Activated naive CD8-positive, alpha-beta T cell treated with anti-CD3 and anti-CD28 coated beads, Interleukin-2, amount 50 U/mL, for 24 hours (primary cell): ENCODE measurements at regions not wholly inside any gene's neighbourhood (a gene's known extent, or its start where the extent isn't known, plus 50 kb on each side); places are given as distances from the start of the nearest gene placed in this dataset.
A peak's percentile ranks its signal among the peaks of the same experiment; 100 is the strongest.
"Not testable (repeated sequence)": the region's sequence is repeated elsewhere in the genome, so short reads cannot be mapped to it uniquely, and the experiment has no call there.

Experiments
- ATAC-seq: fragments of 150-1000 bp; cut with Tn5 transposase; one replicate; pipeline ENCODE4 v1.10.0; 2021
- DNase-seq: peaks from one replicate; pipeline ENCODE4 v3.0.0; 2021
- H3K27ac Mint-ChIP-seq: one replicate; pipeline ENCODE4 v1.8.0; 2021; ENCODE audit warnings: mild to moderate bottlenecking, mixed read lengths
- H3K27me3 Mint-ChIP-seq: one replicate; pipeline ENCODE4 v1.8.0; 2021; ENCODE audit warnings: mixed read lengths
- H3K36me3 Mint-ChIP-seq: one replicate; pipeline ENCODE4 v1.8.0; 2021; ENCODE audit warnings: low read depth, mixed read lengths
- H3K4me1 Mint-ChIP-seq: one replicate; pipeline ENCODE4 v1.8.0; 2021; ENCODE audit warnings: mixed read lengths
- H3K4me3 Mint-ChIP-seq: one replicate; pipeline ENCODE4 v1.8.0; 2021; ENCODE audit warnings: mild to moderate bottlenecking, moderate library complexity, mixed read lengths
- H3K9me3 Mint-ChIP-seq: one replicate; pipeline ENCODE4 v1.8.0; 2021; ENCODE audit warnings: mixed read lengths

GRCh38 chr2:120509991-120510735, 164.2 kb downstream of the INHBB start:
- no peak overlapping the region for H3K4me3 Mint-ChIP-seq
- no peak overlapping the region for H3K27ac Mint-ChIP-seq
- no peaks in the 10 kb centered on the region for H3K4me1 Mint-ChIP-seq
- no peaks in the 10 kb centered on the region for H3K27me3 Mint-ChIP-seq
- no peaks in the 10 kb centered on the region for H3K36me3 Mint-ChIP-seq
- no peaks in the 10 kb centered on the region for H3K9me3 Mint-ChIP-seq
- DNase-seq (no peak), ATAC-seq (no peak)

DNA sequence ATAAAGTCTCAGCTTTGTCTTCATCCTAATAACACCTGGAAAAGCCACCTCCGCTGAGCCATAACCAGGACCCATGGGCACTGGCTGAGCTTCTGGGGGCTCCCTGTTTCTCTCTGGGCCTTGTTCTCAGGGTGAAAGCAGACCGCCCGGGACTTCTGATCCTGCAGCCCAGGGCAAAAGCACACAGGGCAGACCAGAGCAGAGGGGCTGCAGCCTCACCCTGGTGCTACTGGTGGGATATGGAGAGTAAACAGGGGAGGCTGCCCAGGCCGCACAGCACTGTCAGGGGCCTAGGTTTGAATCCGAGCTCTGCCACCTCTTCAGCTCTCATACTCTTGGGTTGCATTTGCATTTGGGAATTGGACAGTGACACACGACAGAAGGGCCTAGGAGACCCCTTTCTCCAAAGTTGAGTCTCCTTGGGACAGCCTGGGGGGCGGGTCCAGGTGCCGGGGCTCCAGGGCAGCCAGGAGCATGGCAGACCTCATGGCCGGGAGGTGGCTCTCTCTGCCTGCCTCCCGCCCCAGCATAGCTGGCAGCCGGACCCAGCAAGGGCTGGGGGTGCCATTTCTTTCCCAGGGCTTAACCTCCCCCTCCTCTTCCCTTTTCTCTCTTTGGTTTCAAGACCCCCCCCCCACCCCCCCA, 164.9 kb downstream of the INHBB start:
- no peak for DNase-seq
- Mint-ChIP-seq H3K36me3 (no peaks in the 10 kb centered on the region), H3K27ac (no peak overlapping the region), H3K27me3 (peaks cover 4% of the 10 kb centered on the region), H3K4me3 (no peak overlapping the region), H3K9me3 (no peaks in the 10 kb centered on the region), H3K4me1 (no peaks in the 10 kb centered on the region)
- no peak for ATAC-seq

- peaks cover 7% of the 10 kb centered on the region for H3K27me3 Mint-ChIP-seq
Measured at GRCh38 chr2:120511536-120511935, 165.6 kb downstream of the INHBB start.

GRCh38 chr2:120511947-120512710, 166.2 kb downstream of the INHBB start:
- ATAC-seq: peak; percentile 36
- Mint-ChIP-seq H3K9me3 (no peaks in the 10 kb centered on the region), H3K4me3 (no peak overlapping the region), H3K4me1 (no peaks in the 10 kb centered on the region), H3K27ac (no peak overlapping the region), H3K36me3 (no peaks in the 10 kb centered on the region), H3K27me3 (peaks cover 8% of the 10 kb centered on the region)
- DNase-seq: no peak

More at GRCh38 chr2:120511536-120511935, 165.6 kb downstream of the INHBB start:
- H3K27ac Mint-ChIP-seq: no peak overlapping the region
- no peak for ATAC-seq
- DNase-seq: no peak
- no peaks in the 10 kb centered on the region for H3K4me1 Mint-ChIP-seq
- no peaks in the 10 kb centered on the region for H3K36me3 Mint-ChIP-seq
- H3K4me3 Mint-ChIP-seq: no peak overlapping the region
- no peaks in the 10 kb centered on the region for H3K9me3 Mint-ChIP-seq

GRCh38 chr2:120513776-120514357, 167.9 kb downstream of the INHBB start:
- no peaks in the 10 kb centered on the region for H3K36me3 Mint-ChIP-seq
- H3K27me3 Mint-ChIP-seq: peaks cover 8% of the 10 kb centered on the region
- ATAC-seq (no peak), DNase-seq (no peak)
- no peak overlapping the region for H3K27ac Mint-ChIP-seq
- no peaks in the 10 kb centered on the region for H3K4me1 Mint-ChIP-seq
- no peaks in the 10 kb centered on the region for H3K9me3 Mint-ChIP-seq
- no peak overlapping the region for H3K4me3 Mint-ChIP-seq

DNA sequence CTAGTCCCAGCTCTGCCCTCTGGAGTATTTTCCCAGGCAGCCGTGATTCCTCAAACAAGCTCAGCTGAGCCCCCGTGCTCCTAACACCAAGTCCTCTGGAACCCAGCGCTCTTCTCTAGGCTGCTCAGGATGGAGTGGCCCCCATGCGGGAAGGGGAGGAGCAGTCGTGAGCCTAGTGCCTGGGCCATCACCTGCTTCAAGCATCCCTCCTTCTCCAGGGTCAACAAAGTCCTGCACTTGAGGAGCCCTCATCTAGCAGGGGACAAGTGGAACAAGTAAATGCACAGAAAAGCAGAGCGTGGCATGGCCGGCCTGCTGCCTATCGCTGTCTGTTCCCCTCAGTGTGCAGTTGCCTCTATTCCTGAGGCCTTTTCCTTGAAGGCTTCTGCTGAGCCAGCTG, 168.6 kb downstream of the INHBB start:
- DNase-seq: no peak
- no peak overlapping the region for H3K27ac Mint-ChIP-seq
- H3K4me1 Mint-ChIP-seq: no peaks in the 10 kb centered on the region
- H3K9me3 Mint-ChIP-seq: no peaks in the 10 kb centered on the region
- H3K4me3 Mint-ChIP-seq: no peak overlapping the region
- H3K36me3 Mint-ChIP-seq: no peaks in the 10 kb centered on the region
- peaks cover 8% of the 10 kb centered on the region for H3K27me3 Mint-ChIP-seq
- ATAC-seq: no peak

- not testable (repeated sequence) for H3K27ac Mint-ChIP-seq, H3K36me3 Mint-ChIP-seq, H3K4me1 Mint-ChIP-seq, H3K4me3 Mint-ChIP-seq, DNase-seq, ATAC-seq, H3K9me3 Mint-ChIP-seq, H3K27me3 Mint-ChIP-seq
Measured at GRCh38 chr2:120515066-120515758, 169.3 kb downstream of the INHBB start.

DNA sequence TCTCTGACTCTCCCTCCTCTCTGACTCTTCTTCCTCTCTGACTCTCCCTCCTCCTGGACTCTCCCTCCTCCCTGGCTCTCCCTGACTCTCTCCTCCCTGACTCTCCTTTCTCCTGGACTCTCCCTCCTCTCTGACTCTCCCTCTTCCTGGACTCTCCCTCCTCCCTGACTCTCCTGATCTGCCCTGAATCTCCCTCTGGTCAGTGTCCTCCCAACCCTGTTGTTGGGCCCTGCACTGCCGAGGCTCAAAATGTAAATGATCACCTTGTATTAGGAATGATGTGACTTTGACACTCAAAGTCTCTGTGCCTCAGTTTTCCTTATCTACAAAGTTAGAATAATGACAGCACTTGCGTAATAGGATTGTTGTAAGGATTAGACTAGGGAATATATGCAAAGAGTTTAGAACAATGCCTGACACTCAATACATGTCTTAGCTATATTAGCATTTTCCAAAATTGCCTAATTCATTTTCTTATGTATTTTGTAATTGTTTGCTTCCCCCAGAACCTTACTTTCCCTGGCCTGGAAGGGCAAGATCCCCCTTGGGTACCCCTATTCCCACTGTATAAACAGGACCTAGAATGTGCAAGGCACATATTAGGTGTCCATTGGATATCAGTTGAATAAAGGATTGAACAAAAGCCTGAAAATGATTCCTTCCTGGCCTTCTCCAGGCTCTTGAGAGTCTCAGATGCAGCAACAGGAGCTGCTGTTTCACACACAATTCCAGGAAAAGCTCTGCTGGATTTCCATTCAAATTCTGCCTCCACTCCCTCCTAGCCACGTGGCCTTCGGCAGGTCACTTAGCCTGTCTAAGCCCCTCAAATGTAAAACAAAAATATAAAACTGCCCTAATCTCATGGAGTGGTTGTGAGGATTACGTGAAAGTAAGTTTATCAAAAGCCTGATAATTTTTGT, 170.1 kb downstream of the INHBB start:
- no peak overlapping the region for H3K4me3 Mint-ChIP-seq
- ATAC-seq (no peak), DNase-seq (no peak)
- no peaks in the 10 kb centered on the region for H3K4me1 Mint-ChIP-seq
- H3K27me3 Mint-ChIP-seq: peaks cover 8% of the 10 kb centered on the region
- H3K36me3 Mint-ChIP-seq: no peaks in the 10 kb centered on the region
- no peaks in the 10 kb centered on the region for H3K9me3 Mint-ChIP-seq
- H3K27ac Mint-ChIP-seq: no peak overlapping the region

GRCh38 chr2:120516679-120517314, 170.9 kb downstream of the INHBB start:
- H3K27me3 Mint-ChIP-seq: peaks cover 11% of the 10 kb centered on the region
- H3K4me3 Mint-ChIP-seq: no peak overlapping the region
- no peaks in the 10 kb centered on the region for H3K9me3 Mint-ChIP-seq
- H3K36me3 Mint-ChIP-seq: no peaks in the 10 kb centered on the region
- H3K27ac Mint-ChIP-seq: no peak overlapping the region
- no peaks in the 10 kb centered on the region for H3K4me1 Mint-ChIP-seq
- ATAC-seq (no peak), DNase-seq (no peak)

- Mint-ChIP-seq H3K9me3 (no peaks in the 10 kb centered on the region), H3K4me1 (no peaks in the 10 kb centered on the region), H3K4me3 (no peak overlapping the region), H3K27me3 (peaks cover 16% of the 10 kb centered on the region), H3K27ac (no peak overlapping the region), H3K36me3 (no peaks in the 10 kb centered on the region)
- ATAC-seq (no peak), DNase-seq (no peak)
Measured at GRCh38 chr2:120517751-120518469, 172.0 kb downstream of the INHBB start.

DNA sequence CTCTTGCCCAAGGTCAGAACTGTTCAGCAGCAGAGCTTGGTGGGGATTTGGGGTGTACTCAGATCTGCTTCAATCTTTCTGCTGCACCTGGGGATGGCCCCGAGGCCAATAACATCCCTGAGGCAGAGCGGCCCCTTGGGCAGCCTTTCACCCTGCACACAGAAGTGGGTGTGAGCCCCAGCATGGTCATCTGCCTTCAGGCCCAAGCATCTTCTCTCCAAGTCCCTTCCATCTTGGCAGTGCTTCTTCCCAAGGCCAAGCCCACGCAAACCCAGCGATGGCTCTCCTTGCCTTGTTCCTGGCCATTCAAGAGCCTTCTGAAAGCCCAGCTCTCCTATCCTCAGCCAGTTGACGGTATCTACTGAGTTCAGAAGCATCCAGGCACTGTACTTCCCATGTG, 172.9 kb downstream of the INHBB start:
- Mint-ChIP-seq H3K27ac (no peak overlapping the region), H3K4me3 (no peak overlapping the region), H3K9me3 (no peaks in the 10 kb centered on the region), H3K36me3 (no peaks in the 10 kb centered on the region), H3K27me3 (peaks cover 19% of the 10 kb centered on the region), H3K4me1 (no peaks in the 10 kb centered on the region)
- no peak for DNase-seq
- ATAC-seq: no peak

- no peak overlapping the region for H3K27ac Mint-ChIP-seq
- peaks cover 19% of the 10 kb centered on the region for H3K27me3 Mint-ChIP-seq
- H3K9me3 Mint-ChIP-seq: no peaks in the 10 kb centered on the region
- no peaks in the 10 kb centered on the region for H3K4me1 Mint-ChIP-seq
- no peaks in the 10 kb centered on the region for H3K36me3 Mint-ChIP-seq
- no peak overlapping the region for H3K4me3 Mint-ChIP-seq
- DNase-seq: no peak
- ATAC-seq: no peak
Measured at GRCh38 chr2:120519469-120519868, 173.5 kb downstream of the INHBB start.

- Mint-ChIP-seq H3K4me1 (no peaks in the 10 kb centered on the region), H3K36me3 (no peaks in the 10 kb centered on the region), H3K27ac (no peak overlapping the region), H3K27me3 (peaks cover 19% of the 10 kb centered on the region), H3K4me3 (no peak overlapping the region), H3K9me3 (no peaks in the 10 kb centered on the region)
- DNase-seq (no peak), ATAC-seq (no peak)
Measured at GRCh38 chr2:120520454-120520853, 174.5 kb downstream of the INHBB start.
